ENCODE measurements at regions not wholly inside any gene's neighbourhood (a gene's known extent, or its start where the extent isn't known, plus 50 kb on each side); places are given as distances from the start of the nearest gene placed in this dataset.
"Not testable (repeated sequence)": the region's sequence is repeated elsewhere in the genome, so short reads cannot be mapped to it uniquely, and the experiment has no call there.

DNA sequence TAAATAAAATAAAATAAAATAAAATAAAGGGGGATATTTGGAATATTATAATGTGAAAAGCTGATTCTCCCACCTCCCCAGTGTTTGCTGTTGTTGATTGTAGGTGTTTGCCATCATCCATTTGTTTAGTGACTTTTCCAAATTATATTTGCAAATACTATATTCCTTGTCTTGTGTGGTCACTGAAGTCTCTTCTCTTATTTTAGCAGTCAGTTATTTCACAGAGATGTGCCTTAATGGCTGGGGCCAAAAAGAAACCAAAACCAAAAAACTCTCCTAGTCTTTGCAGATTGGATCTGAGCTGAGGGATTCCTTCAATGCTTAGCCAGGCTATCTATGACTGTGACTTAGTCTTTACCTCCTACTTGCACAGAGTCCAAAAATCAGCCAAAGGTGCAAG, 70.9 kb upstream of the ZNF169 start:
- no peak for DNase-seq (ENCODE audit: low read depth, low spot score)

DNA sequence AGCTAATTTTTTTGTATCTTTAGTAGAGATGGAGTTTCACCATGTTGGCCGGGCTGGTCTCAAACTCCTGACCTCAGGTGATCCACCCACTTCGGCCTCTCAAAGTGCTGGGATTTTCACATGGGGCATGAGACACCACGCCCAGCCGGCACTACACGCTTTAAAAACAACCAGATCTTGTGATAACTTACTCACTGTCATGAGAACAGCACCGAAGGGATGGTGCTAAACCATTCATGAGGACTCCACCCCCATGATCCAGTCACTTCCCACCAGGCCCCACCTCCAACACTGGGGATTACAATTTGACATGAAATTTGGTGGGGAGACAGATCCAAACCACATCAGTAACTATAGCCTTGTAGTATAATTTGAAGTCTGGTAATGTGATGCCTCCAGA, 67.4 kb upstream of the ZNF169 start:
- not testable (repeated sequence) for DNase-seq (ENCODE audit: low read depth, low spot score)

DNA sequence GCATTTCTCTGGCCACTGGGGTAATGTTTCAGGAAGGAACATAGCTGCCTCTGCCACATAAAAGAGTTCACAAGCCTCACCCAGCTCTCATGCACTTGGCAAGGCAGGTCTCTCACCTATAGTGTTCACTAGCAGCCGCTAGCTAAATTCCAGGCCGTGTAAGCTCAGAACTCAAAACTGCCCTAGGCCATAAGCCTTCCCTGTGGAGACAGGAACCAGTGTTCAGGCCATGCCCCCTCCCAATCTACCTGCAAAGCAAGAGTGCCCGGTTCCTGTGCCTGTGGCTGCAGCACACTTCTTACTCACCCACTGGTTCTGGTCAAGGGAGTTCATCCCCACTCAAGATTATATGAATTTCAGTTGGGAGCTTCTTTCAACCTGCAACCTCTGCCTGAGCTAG, 60.7 kb upstream of the ZNF169 start:
- DNase-seq (ENCODE audit: low read depth, low spot score): no peak

DNA sequence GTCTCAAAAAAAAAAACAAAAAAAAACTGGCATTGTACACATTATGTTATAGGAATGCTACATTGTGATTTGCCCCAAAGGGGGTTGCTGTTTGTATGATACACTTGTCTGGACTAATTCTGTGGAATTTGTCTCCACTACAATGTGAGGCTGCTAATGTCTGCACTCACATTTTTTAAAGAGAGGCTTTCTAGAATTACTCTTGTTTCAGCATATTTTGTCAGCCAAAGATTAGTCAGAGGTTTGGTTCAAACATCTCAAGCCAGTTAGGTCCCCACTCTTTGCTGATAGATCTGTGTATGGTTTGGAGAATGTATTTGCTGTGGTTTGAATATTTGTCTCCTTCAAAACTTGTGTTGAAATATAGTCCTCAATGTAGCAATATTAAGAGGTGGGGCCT, 59.3 kb upstream of the ZNF169 start:
- DNase-seq (ENCODE audit: low read depth, low spot score): no peak

DNA sequence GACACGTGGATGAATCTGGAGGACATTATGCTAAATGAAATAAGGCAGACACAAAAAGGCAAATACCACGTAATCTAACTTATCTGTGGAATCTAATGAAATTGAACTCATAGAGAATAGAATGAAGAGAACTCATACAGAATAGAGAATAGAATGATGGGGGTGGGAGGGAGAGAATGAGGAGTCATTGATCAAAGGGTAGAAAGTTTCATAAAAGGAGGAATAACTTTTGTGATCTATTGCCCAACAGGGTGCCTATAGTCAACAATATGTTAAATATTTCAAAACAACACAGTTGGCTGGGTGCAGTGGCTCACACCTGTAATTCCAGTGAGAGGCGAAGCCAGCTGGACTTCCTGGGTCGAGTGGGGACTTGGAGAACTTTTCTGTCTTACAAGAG, 54.9 kb upstream of the ZNF169 start:
- no peak for DNase-seq (ENCODE audit: low read depth, low spot score)

DNA sequence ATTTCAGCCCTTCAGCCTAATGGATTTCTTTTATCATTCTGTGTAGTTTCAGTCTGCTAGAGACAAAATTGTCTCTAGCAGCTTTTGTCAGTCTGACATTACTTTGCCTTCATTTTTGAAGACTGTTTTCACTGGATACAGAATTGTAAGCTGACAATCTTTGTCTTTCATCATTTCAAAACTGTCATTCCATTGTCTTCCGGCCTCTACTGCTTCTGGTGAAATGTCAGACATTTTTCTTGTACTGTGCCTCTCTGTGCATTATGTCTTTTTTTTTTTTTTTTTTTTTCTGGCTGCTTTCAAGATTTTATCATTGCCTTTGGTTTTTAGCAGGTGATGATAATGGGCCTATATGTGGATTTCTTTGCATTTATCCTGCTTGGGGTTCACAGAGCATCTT, 51.3 kb upstream of the ZNF169 start:
- DNase-seq (ENCODE audit: low read depth, low spot score): no peak

Data from smooth muscle cell of the brain vasculature (primary cell).